ENCODE measurements at regions not wholly inside any gene's neighbourhood (a gene's known extent, or its start where the extent isn't known, plus 50 kb on each side); places are given as distances from the start of the nearest gene placed in this dataset.
A peak's percentile ranks its signal among the peaks of the same experiment; 100 is the strongest.
"Not testable (repeated sequence)": the region's sequence is repeated elsewhere in the genome, so short reads cannot be mapped to it uniquely, and the experiment has no call there.

- H3K4me3 Mint-ChIP-seq = peak overlapping the region; percentile 76 to 83 (median 81)
- peaks cover 96% of the 10 kb centered on the region for H3K27me3 Mint-ChIP-seq (ENCODE audit: low read depth)
- no peaks in the 10 kb centered on the region for H3K9me3 Mint-ChIP-seq
- H3K27ac Mint-ChIP-seq = no peak overlapping the region
- no peaks in the 10 kb centered on the region for H3K36me3 Mint-ChIP-seq (ENCODE audit: low read depth)
- TF ChIP-seq CTCF (IDR thresholded peaks at IDR 0.05; ENCODE audit: unreplicated experiment in 3 of 3) = no peak
- peaks cover 16% of the 10 kb centered on the region for H3K4me1 Mint-ChIP-seq
Measured at GRCh38 chr20:25863536-25864325, 167.1 kb upstream of the ZNF337 start.

GRCh38 chr20:25862967-25863530 lies 166.4 kb upstream of the ZNF337 start:
- not testable (repeated sequence) for H3K36me3 Mint-ChIP-seq (ENCODE audit: low read depth); H3K9me3 Mint-ChIP-seq; H3K27ac Mint-ChIP-seq
- peaks cover 16% of the 10 kb centered on the region for H3K4me1 Mint-ChIP-seq
- H3K4me3 Mint-ChIP-seq = peak overlapping the region; percentile 76 to 83 (median 81)
- peaks cover 93% of the 10 kb centered on the region for H3K27me3 Mint-ChIP-seq (ENCODE audit: low read depth)

GRCh38 chr20:25860531-25861150 lies 164.0 kb upstream of the ZNF337 start:
- H3K9me3 Mint-ChIP-seq = peaks cover 3% of the 10 kb centered on the region
- no peaks in the 10 kb centered on the region for H3K36me3 Mint-ChIP-seq (ENCODE audit: low read depth)
- peak overlapping the region; percentile 76 to 83 (median 81) for H3K4me3 Mint-ChIP-seq
- H3K27ac Mint-ChIP-seq = no peak overlapping the region
- peaks cover 86% of the 10 kb centered on the region for H3K27me3 Mint-ChIP-seq (ENCODE audit: low read depth)
- no peak for TF ChIP-seq CTCF (IDR thresholded peaks at IDR 0.05; ENCODE audit: unreplicated experiment in 3 of 3)
- peaks cover 16% of the 10 kb centered on the region for H3K4me1 Mint-ChIP-seq

GRCh38 chr20:25859649-25860530 lies 163.2 kb upstream of the ZNF337 start:
- Mint-ChIP-seq H3K4me3 (peak overlapping the region; percentile 76 to 83 (median 81)), H3K27ac (no peak overlapping the region), H3K4me1 (peaks cover 16% of the 10 kb centered on the region), H3K9me3 (peaks cover 3% of the 10 kb centered on the region), H3K36me3 (ENCODE audit: low read depth) (no peaks in the 10 kb centered on the region), H3K27me3 (ENCODE audit: low read depth) (peaks cover 79% of the 10 kb centered on the region)
- TF ChIP-seq CTCF (IDR thresholded peaks at IDR 0.05; ENCODE audit: unreplicated experiment in 3 of 3) = no peak

GRCh38 chr20:25858495-25859425 lies 162.1 kb upstream of the ZNF337 start:
- peaks cover 3% of the 10 kb centered on the region for H3K9me3 Mint-ChIP-seq
- TF ChIP-seq CTCF (IDR thresholded peaks at IDR 0.05; ENCODE audit: unreplicated experiment in 3 of 3) = no peak
- no peaks in the 10 kb centered on the region for H3K36me3 Mint-ChIP-seq (ENCODE audit: low read depth)
- peaks cover 16% of the 10 kb centered on the region for H3K4me1 Mint-ChIP-seq
- H3K27me3 Mint-ChIP-seq (ENCODE audit: low read depth) = peaks cover 71% of the 10 kb centered on the region
- peak overlapping the region; percentile 38 to 64 (median 47) for H3K4me3 Mint-ChIP-seq
- H3K27ac Mint-ChIP-seq = no peak overlapping the region

GRCh38 chr20:25857091-25857788 lies 160.6 kb upstream of the ZNF337 start:
- H3K9me3 Mint-ChIP-seq; H3K36me3 Mint-ChIP-seq (ENCODE audit: low read depth); H3K27ac Mint-ChIP-seq; H3K4me3 Mint-ChIP-seq; H3K4me1 Mint-ChIP-seq: not testable (repeated sequence)
- H3K27me3 Mint-ChIP-seq (ENCODE audit: low read depth) = peaks cover 56% of the 10 kb centered on the region

Data from nephron (organoid).